Endodermal cell (in vitro differentiated cells): ENCODE measurements at regions not wholly inside any gene's neighbourhood (a gene's known extent, or its start where the extent isn't known, plus 50 kb on each side); places are given as distances from the start of the nearest gene placed in this dataset.
A peak's percentile ranks its signal among the peaks of the same experiment; 100 is the strongest.
"Not testable (repeated sequence)": the region's sequence is repeated elsewhere in the genome, so short reads cannot be mapped to it uniquely, and the experiment has no call there.

Experiments
- DNase-seq: peaks from one replicate; pipeline ENCODE4 v3.0.0-alpha.2; 2017
- H3K27ac ChIP-seq: 2 replicates; pipeline ENCODE4 v1.5.1; 2013; ENCODE audit warnings: mild to moderate bottlenecking, low read depth, low read length, moderate library complexity
- H3K27me3 ChIP-seq: 2 replicates; pipeline ENCODE4 v1.6.1; 2013; ENCODE audit warnings: mild to moderate bottlenecking, low read length, moderate library complexity; ENCODE audit not compliant: insufficient read depth, control insufficient read depth, poor library complexity, severe bottlenecking
- H3K36me3 ChIP-seq: 2 replicates; pipeline ENCODE4 v1.7.0; 2013; ENCODE audit warnings: mild to moderate bottlenecking, low read length, moderate library complexity; ENCODE audit not compliant: control insufficient read depth, insufficient read depth
- H3K4me1 ChIP-seq: one replicate; pipeline ENCODE4 v1.7.0; 2013; ENCODE audit warnings: low read length; ENCODE audit not compliant: control insufficient read depth, insufficient read depth
- H3K4me3 ChIP-seq: 2 replicates; pipeline ENCODE4 v1.5.1; 2013; ENCODE audit warnings: mild to moderate bottlenecking, low read length, moderate library complexity
- H3K9ac ChIP-seq: 2 replicates; pipeline ENCODE4 v1.6.1; 2013; ENCODE audit warnings: mild to moderate bottlenecking, low read length, moderate library complexity; ENCODE audit not compliant: poor library complexity, severe bottlenecking; ENCODE audit errors: extremely low read depth
- H3K9me3 ChIP-seq: 2 replicates; pipeline ENCODE4 v1.6.1; 2013; ENCODE audit warnings: mild to moderate bottlenecking, low read length, moderate library complexity; ENCODE audit not compliant: control insufficient read depth
- H3K27ac Mint-ChIP-seq: 2 replicates; pipeline ENCODE4 v1.8.0; 2020; ENCODE audit warnings: mixed read lengths
- H3K27me3 Mint-ChIP-seq: 2 replicates; pipeline ENCODE4 v1.8.0; 2021; ENCODE audit warnings: mild to moderate bottlenecking, mixed read lengths; ENCODE audit not compliant: insufficient read depth
- H3K36me3 Mint-ChIP-seq: 2 replicates; pipeline ENCODE4 v1.8.0; 2020; ENCODE audit warnings: low read depth, mixed read lengths
- H3K4me1 Mint-ChIP-seq: 2 replicates; pipeline ENCODE4 v1.8.0; 2020; ENCODE audit warnings: mixed read lengths
- H3K4me3 Mint-ChIP-seq: 2 replicates; pipeline ENCODE4 v1.8.0; 2020; ENCODE audit warnings: mild to moderate bottlenecking, moderate library complexity, mixed read lengths
- H3K9me3 Mint-ChIP-seq: 2 replicates; pipeline ENCODE4 v1.8.0; 2020; ENCODE audit warnings: mild to moderate bottlenecking, mixed read lengths
- CTCF ChIP-seq: fragments of 200-600 bp; sonication (generic); conservative IDR thresholded peaks from 2 replicates; pipeline ENCODE4 v1.5.0; 2021; ENCODE audit warnings: antibody characterized with exemption, mild to moderate bottlenecking
- WGBS, 2 experiments: methylation state at CpG; one replicate each; pipeline versions ENCODE4 v1.1.5 to v1.1.7; 2013; ENCODE audit warnings: missing lambda C conversion rate in 2 of 2, mixed read lengths in 1 of 2; ENCODE audit not compliant: insufficient coverage in 1 of 2, insufficient read length in 1 of 2; 5-methylcytosine and 5-hydroxymethylcytosine counted together

GRCh38 chr4:53885668-53886067 lies 178.7 kb downstream of the CHIC2 start:
- Mint-ChIP-seq H3K27ac (no peak overlapping the region), H3K9me3 (peaks cover 7% of the 10 kb centered on the region)
- H3K36me3 ChIP-seq: no peaks in the 10 kb centered on the region

GRCh38 chr4:53877096-53877495 lies 187.3 kb downstream of the CHIC2 start:
- not testable (repeated sequence) for H3K4me1 Mint-ChIP-seq, DNase-seq, H3K27ac Mint-ChIP-seq, H3K9me3 ChIP-seq, H3K27ac ChIP-seq, H3K27me3 ChIP-seq, H3K4me3 ChIP-seq, H3K36me3 ChIP-seq, H3K9ac ChIP-seq, H3K27me3 Mint-ChIP-seq, H3K4me1 ChIP-seq, H3K36me3 Mint-ChIP-seq
- WGBS, 2 experiments: 87% methylated on average over 4 to 13 of the region's 18 CpGs
- Mint-ChIP-seq H3K9me3 (peaks cover 14% of the 10 kb centered on the region), H3K4me3 (peak overlapping the region; percentile 48)

More at GRCh38 chr4:53885668-53886067, 178.7 kb downstream of the CHIC2 start:
- Histone ChIP-seq H3K4me1 (no peaks in the 10 kb centered on the region), H3K9me3 (no peaks in the 10 kb centered on the region), H3K27ac (no peak overlapping the region), H3K27me3 (no peaks in the 10 kb centered on the region), H3K9ac (no peak overlapping the region), H3K4me3 (no peak overlapping the region)
- H3K36me3 Mint-ChIP-seq: no peaks in the 10 kb centered on the region
- TF ChIP-seq CTCF: no peak
- no peak overlapping the region for H3K4me3 Mint-ChIP-seq
- no peaks in the 10 kb centered on the region for H3K4me1 Mint-ChIP-seq
- peaks cover 15% of the 10 kb centered on the region for H3K27me3 Mint-ChIP-seq
- no peak for DNase-seq
- WGBS, 2 experiments: 81% methylated on average over 2 of the region's 2 CpGs; no CpG with 5 or more reads in 1 of the 2 experiments

- Mint-ChIP-seq H3K27ac (no peak overlapping the region), H3K4me1 (peaks cover 9% of the 10 kb centered on the region), H3K36me3 (no peaks in the 10 kb centered on the region), H3K27me3 (no peaks in the 10 kb centered on the region), H3K4me3 (no peak overlapping the region), H3K9me3 (no peaks in the 10 kb centered on the region)
- DNase-seq: no peak
- WGBS, 2 experiments: 97 to 98% methylated on average over 6 to 8 of the region's 8 CpGs
- TF ChIP-seq CTCF: no peak
- Histone ChIP-seq H3K27me3 (no peaks in the 10 kb centered on the region), H3K27ac (no peak overlapping the region), H3K36me3 (no peaks in the 10 kb centered on the region), H3K9me3 (no peaks in the 10 kb centered on the region), H3K4me1 (no peaks in the 10 kb centered on the region), H3K4me3 (no peak overlapping the region), H3K9ac (no peak overlapping the region)
Measured at GRCh38 chr4:53866055-53866454, 198.3 kb downstream of the CHIC2 start.

GRCh38 chr4:53865054-53865453 lies 199.4 kb downstream of the CHIC2 start:
- no peak overlapping the region for H3K27ac Mint-ChIP-seq
- H3K36me3 Mint-ChIP-seq: no peaks in the 10 kb centered on the region
- H3K27me3 ChIP-seq: no peaks in the 10 kb centered on the region
- no peaks in the 10 kb centered on the region for H3K27me3 Mint-ChIP-seq
- TF ChIP-seq CTCF: no peak
- H3K4me3 ChIP-seq: no peak overlapping the region
- H3K4me3 Mint-ChIP-seq: no peak overlapping the region
- peak; percentile 55 for DNase-seq
- H3K9me3 ChIP-seq: no peaks in the 10 kb centered on the region
- peaks cover 9% of the 10 kb centered on the region for H3K4me1 Mint-ChIP-seq
- 73 to 75% methylated on average over 3 to 5 of the region's 5 CpGs for WGBS, 2 experiments
- H3K9me3 Mint-ChIP-seq: no peaks in the 10 kb centered on the region
- H3K9ac ChIP-seq: no peak overlapping the region
- no peak overlapping the region for H3K27ac ChIP-seq
- no peaks in the 10 kb centered on the region for H3K4me1 ChIP-seq
- no peaks in the 10 kb centered on the region for H3K36me3 ChIP-seq
